HCT116 (cell line): ENCODE measurements at regions not wholly inside any gene's neighbourhood (a gene's known extent, or its start where the extent isn't known, plus 50 kb on each side); places are given as distances from the start of the nearest gene placed in this dataset.

Source experiments
- ATAC-seq: fragments of 200-7000 bp; cut with Tn5 transposase; 2 replicates; pipeline ENCODE4 v1.9.1; 2020; ENCODE audit warnings: mild to moderate bottlenecking, moderate library complexity
- BruUV-seq: library from RNA; stranded (reverse); fragments of 400-500 nt; replicated peaks from 2 replicates; lab custom pipeline; 2021; lab: Mats Ljungman, UMichigan
- CTCF ChIA-PET: fragments of 300-600 bp; sonication (Branson Sonifier 250); formaldehyde crosslinking; loops from one replicate; lab custom pipeline; 2021; ENCODE audit warnings: antibody characterized with exemption; lab: Charles Lee
- POLR2A ChIA-PET: fragments of 300-600, 350-600 bp; sonication (Branson Sonifier 250); formaldehyde crosslinking; loops from one replicate; lab custom pipeline; 2021; ENCODE audit warnings: antibody characterized with exemption; lab: Charles Lee
- RAD21 ChIA-PET, 2 experiments: fragments of 300-600 bp; sonication (Branson Sonifier 250); formaldehyde crosslinking; loops; one replicate each; lab custom pipeline; 2023; ENCODE audit warnings: low total read pairs in 2 of 2; ENCODE audit not compliant: uncharacterized antibody in 2 of 2, unreplicated experiment in 2 of 2, low non-redundant PET in 1 of 2; lab: Charles Lee
- DNase-seq: peaks from one replicate; pipeline ENCODE4 v3.0.0-alpha.2; 2010; ENCODE audit warnings: low read depth, low spot score
- H2AFZ ChIP-seq: fragments of 200-600 bp; shearing (Covaris generic), sonication (generic); 2 replicates; pipeline ENCODE4 v1.6.1; 2017; ENCODE audit warnings: low read depth, mixed run types, mixed read lengths, antibody characterized with exemption, low read length; ENCODE audit not compliant: poor library complexity, severe bottlenecking
- H3K27ac ChIP-seq: 2 replicates; pipeline ENCODE4 v1.5.1; 2012; ENCODE audit warnings: low read depth, low read length
- H3K27me3 ChIP-seq: fragments of 200-600 bp; sonication (generic); 2 replicates; pipeline ENCODE4 v1.6.1; 2016; ENCODE audit warnings: mixed run types, low read length, mixed read lengths; ENCODE audit not compliant: insufficient read depth
- H3K36me3 ChIP-seq, 2 experiments: fragments of 200-500 bp in 1 of 2; fragments of 200-600 bp in 1 of 2; sonication (Bioruptor generic) in 1 of 2; sonication (generic) in 1 of 2; 2 replicates each; pipeline versions ENCODE4 v1.5.1 to v1.6.1; 2014 to 2016; ENCODE audit warnings: low read length in 2 of 2, inconsistent platforms in 1 of 2, mixed read lengths in 1 of 2, mixed run types in 1 of 2; ENCODE audit not compliant: insufficient read depth in 2 of 2, control insufficient read depth in 1 of 2
- H3K4me1 ChIP-seq, 2 experiments: fragments of 200-600 bp in 1 of 2; sonication (generic) in 1 of 2; 2 replicates each; pipeline versions ENCODE4 v1.5.1 to v1.6.1; 2012 to 2017; ENCODE audit warnings: low read length in 2 of 2, inconsistent platforms in 1 of 2, mild to moderate bottlenecking in 1 of 2, mixed read lengths in 1 of 2, mixed run types in 1 of 2, moderate library complexity in 1 of 2; ENCODE audit not compliant: insufficient read depth in 2 of 2, control insufficient read depth in 1 of 2
- H3K4me2 ChIP-seq: fragments of 200-600 bp; sonication (generic); 2 replicates; pipeline ENCODE4 v1.6.1; 2017; ENCODE audit warnings: mixed run types, low read length, mixed read lengths
- H3K4me3 ChIP-seq, 2 experiments: fragments of 200-600 bp in 1 of 2; sonication (generic) in 1 of 2; replicated peaks in 1 of 2; 2 replicates each; pipeline ENCODE4 v1.5.1; 2011 to 2016; ENCODE audit warnings: low read length in 2 of 2, control low read depth in 1 of 2, low read depth in 1 of 2, mild to moderate bottlenecking in 1 of 2, mixed read lengths in 1 of 2, mixed run types in 1 of 2
- H3K79me2 ChIP-seq: fragments of 200-600 bp; sonication (generic); 2 replicates; pipeline ENCODE4 v1.6.1; 2017; ENCODE audit warnings: mild to moderate bottlenecking, mixed run types, low read length, moderate library complexity, mixed read lengths; ENCODE audit not compliant: insufficient read depth
- H3K9ac ChIP-seq: fragments of 200-600 bp; sonication (generic); 2 replicates; pipeline ENCODE4 v1.6.1; 2016; ENCODE audit warnings: low read length, mixed read lengths
- H3K9me2 ChIP-seq: fragments of 200-600 bp; sonication (generic), shearing (Covaris generic); 2 replicates; pipeline ENCODE4 v1.6.1; 2017; ENCODE audit warnings: mixed run types, mild to moderate bottlenecking, moderate library complexity; ENCODE audit not compliant: insufficient read depth
- H3K9me3 ChIP-seq, 2 experiments: fragments of 200-500 bp in 1 of 2; fragments of 200-600 bp in 1 of 2; sonication (Bioruptor generic) in 1 of 2; sonication (generic) in 1 of 2; 2 replicates each; pipeline ENCODE4 v1.6.1; 2014 to 2017; ENCODE audit warnings: low read length in 2 of 2, mixed read lengths in 2 of 2, inconsistent platforms in 1 of 2, low read depth in 1 of 2, mild to moderate bottlenecking in 1 of 2, mixed run types in 1 of 2, moderate library complexity in 1 of 2; ENCODE audit not compliant: control insufficient read depth in 1 of 2, insufficient read depth in 1 of 2
- H4K20me1 ChIP-seq: fragments of 200-600 bp; sonication (generic), shearing (Covaris generic); 2 replicates; pipeline ENCODE4 v1.6.1; 2017; ENCODE audit warnings: mixed run types, mild to moderate bottlenecking, moderate library complexity; ENCODE audit not compliant: insufficient read depth
- CBX3 ChIP-seq: IDR thresholded peaks from 2 replicates; pipeline ENCODE4 v1.6.1; 2012; ENCODE audit warnings: low read depth
- CEBPB ChIP-seq: IDR thresholded peaks from 2 replicates; pipeline ENCODE4 v1.6.1; 2012; ENCODE audit warnings: low read depth
- EGR1 ChIP-seq: IDR thresholded peaks from 2 replicates; pipeline ENCODE4 v1.6.1; 2012; ENCODE audit warnings: low read depth
- EZH2 ChIP-seq: fragments of 200-600 bp; sonication (generic); IDR thresholded peaks from 2 replicates; pipeline ENCODE4 v1.6.1; 2017; ENCODE audit warnings: antibody characterized with exemption, mixed run types
- EZH2phosphoT487 ChIP-seq: fragments of 200-600 bp; IDR thresholded peaks from 2 replicates; pipeline ENCODE4 v1.6.1; 2018; ENCODE audit warnings: antibody characterized with exemption, borderline replicate concordance
- FOSL1 ChIP-seq: IDR thresholded peaks from 2 replicates; pipeline ENCODE4 v1.6.1; 2012; ENCODE audit warnings: low read depth
- JUND ChIP-seq: IDR thresholded peaks from 2 replicates; pipeline ENCODE4 v1.6.1; 2012
- POLR2A ChIP-seq: IDR thresholded peaks from 2 replicates; pipeline ENCODE4 v1.7.0; 2011; ENCODE audit warnings: borderline replicate concordance; ENCODE audit not compliant: insufficient read depth, insufficient read length; ENCODE audit errors: extremely low read depth
- RAD21 ChIP-seq: IDR thresholded peaks from 2 replicates; pipeline ENCODE4 v1.6.1; 2012; ENCODE audit warnings: low read depth, mild to moderate bottlenecking
- SIN3A ChIP-seq: IDR thresholded peaks from 2 replicates; pipeline ENCODE4 v1.6.1; 2012; ENCODE audit warnings: low read depth
- SRF ChIP-seq: IDR thresholded peaks from 2 replicates; pipeline ENCODE4 v1.6.1; 2012; ENCODE audit warnings: low read depth
- TCF7L2 ChIP-seq: IDR thresholded peaks from 2 replicates; pipeline ENCODE4 v1.7.0; 2011; ENCODE audit warnings: borderline replicate concordance, inconsistent platforms; ENCODE audit not compliant: insufficient read depth, insufficient read length; ENCODE audit errors: extremely low read depth
- YY1 ChIP-seq: IDR thresholded peaks from 2 replicates; pipeline ENCODE4 v1.6.1; 2011; ENCODE audit warnings: low read length, low read depth, moderate library complexity, mild to moderate bottlenecking; ENCODE audit not compliant: insufficient replicate concordance; ENCODE audit errors: extremely low read depth
- ZBTB33 ChIP-seq: IDR thresholded peaks from 2 replicates; pipeline ENCODE4 v1.6.1; 2011; ENCODE audit warnings: mild to moderate bottlenecking, low read length, moderate library complexity; ENCODE audit not compliant: insufficient replicate concordance; ENCODE audit errors: extremely low read depth
- ZFX ChIP-seq: fragments of 450-650 bp; IDR thresholded peaks from 2 replicates; pipeline ENCODE4 v1.6.1; 2017
- ZNF274 ChIP-seq: fragments of 200-500 bp; sonication (Bioruptor generic); IDR thresholded peaks from 2 replicates; pipeline ENCODE4 v1.6.1; 2014; ENCODE audit warnings: mild to moderate bottlenecking, low read depth, low read length, inconsistent platforms
- intact Hi-C: fragments of 100-400 bp; cut with micrococcal nuclease; formaldehyde crosslinking; loops from 2 replicates; pipeline ENCODE4 v1.10.0; 2022
- TF ChIP-seq, protein P1 (sequence below): IDR thresholded peaks from 2 replicates; pipeline ENCODE4 v1.6.1; 2012; ENCODE audit warnings: low read depth
- TF ChIP-seq, protein P2 (sequence below): IDR thresholded peaks from 2 replicates; pipeline ENCODE4 v1.6.1; 2012
- TF ChIP-seq, protein P3 (sequence below): IDR thresholded peaks from 2 replicates; pipeline ENCODE4 v1.6.1; 2012

DNA sequence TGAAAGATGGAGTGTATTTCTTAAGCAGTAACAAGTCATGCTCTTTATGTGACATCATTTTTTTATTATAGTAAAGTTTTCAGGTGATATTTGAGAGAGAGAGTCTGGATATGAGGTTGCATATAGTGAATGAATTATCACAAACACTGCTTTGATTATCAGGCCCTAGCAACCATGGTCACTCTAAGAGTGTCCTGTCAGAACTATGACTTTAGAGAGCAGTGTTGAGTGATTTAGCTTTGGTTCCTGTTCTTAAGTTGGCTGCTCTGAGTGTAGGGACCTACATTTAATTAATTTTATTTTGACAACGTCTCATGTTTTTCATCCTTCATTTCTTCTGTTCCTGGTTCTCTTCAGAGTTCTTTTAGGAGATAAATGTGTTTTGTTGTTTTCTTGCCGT, 275.5 kb downstream of the KCNJ3 start:
- CTCF ChIA-PET, result no interaction called here

More for the DNA sequence above, 275.5 kb downstream of the KCNJ3 start:
- ChIA-PET RAD21 (no interaction called here), POLR2A (no interaction called here)
- no TSS peak for BruUV-seq
- H3K9me2 ChIP-seq, result no peaks in the 10 kb centered on the region
- no peaks in the 10 kb centered on the region for H3K36me3 ChIP-seq
- TF ChIP-seq, protein P1, sequence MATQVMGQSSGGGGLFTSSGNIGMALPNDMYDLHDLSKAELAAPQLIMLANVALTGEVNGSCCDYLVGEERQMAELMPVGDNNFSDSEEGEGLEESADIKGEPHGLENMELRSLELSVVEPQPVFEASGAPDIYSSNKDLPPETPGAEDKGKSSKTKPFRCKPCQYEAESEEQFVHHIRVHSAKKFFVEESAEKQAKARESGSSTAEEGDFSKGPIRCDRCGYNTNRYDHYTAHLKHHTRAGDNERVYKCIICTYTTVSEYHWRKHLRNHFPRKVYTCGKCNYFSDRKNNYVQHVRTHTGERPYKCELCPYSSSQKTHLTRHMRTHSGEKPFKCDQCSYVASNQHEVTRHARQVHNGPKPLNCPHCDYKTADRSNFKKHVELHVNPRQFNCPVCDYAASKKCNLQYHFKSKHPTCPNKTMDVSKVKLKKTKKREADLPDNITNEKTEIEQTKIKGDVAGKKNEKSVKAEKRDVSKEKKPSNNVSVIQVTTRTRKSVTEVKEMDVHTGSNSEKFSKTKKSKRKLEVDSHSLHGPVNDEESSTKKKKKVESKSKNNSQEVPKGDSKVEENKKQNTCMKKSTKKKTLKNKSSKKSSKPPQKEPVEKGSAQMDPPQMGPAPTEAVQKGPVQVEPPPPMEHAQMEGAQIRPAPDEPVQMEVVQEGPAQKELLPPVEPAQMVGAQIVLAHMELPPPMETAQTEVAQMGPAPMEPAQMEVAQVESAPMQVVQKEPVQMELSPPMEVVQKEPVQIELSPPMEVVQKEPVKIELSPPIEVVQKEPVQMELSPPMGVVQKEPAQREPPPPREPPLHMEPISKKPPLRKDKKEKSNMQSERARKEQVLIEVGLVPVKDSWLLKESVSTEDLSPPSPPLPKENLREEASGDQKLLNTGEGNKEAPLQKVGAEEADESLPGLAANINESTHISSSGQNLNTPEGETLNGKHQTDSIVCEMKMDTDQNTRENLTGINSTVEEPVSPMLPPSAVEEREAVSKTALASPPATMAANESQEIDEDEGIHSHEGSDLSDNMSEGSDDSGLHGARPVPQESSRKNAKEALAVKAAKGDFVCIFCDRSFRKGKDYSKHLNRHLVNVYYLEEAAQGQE, result no peak
- TF ChIP-seq, protein P2, sequence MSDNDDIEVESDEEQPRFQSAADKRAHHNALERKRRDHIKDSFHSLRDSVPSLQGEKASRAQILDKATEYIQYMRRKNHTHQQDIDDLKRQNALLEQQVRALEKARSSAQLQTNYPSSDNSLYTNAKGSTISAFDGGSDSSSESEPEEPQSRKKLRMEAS, result no peak
- TF ChIP-seq RAD21 (no peak), CEBPB (no peak), EGR1 (no peak), YY1 (no peak), SRF (no peak), JUND (no peak), ZBTB33 (no peak), ZFX (no peak), SIN3A (no peak), EZH2 (no peak), EZH2phosphoT487 (no peak), CBX3 (no peak), FOSL1 (no peak), TCF7L2 (no peak), ZNF274 (no peak), POLR2A (no peak)
- TF ChIP-seq, protein P3, sequence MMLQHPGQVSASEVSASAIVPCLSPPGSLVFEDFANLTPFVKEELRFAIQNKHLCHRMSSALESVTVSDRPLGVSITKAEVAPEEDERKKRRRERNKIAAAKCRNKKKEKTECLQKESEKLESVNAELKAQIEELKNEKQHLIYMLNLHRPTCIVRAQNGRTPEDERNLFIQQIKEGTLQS, result no peak
- no peaks in the 10 kb centered on the region for H4K20me1 ChIP-seq
- no peaks in the 10 kb centered on the region for H3K79me2 ChIP-seq
- no peak overlapping the region for H3K4me2 ChIP-seq
- H2AFZ ChIP-seq, result no peak overlapping the region
- no peaks in the 10 kb centered on the region for H3K4me1 ChIP-seq
- H3K9ac ChIP-seq, result no peak overlapping the region
- ATAC-seq (no peak), DNase-seq (no peak)
- no peaks in the 10 kb centered on the region for H3K27me3 ChIP-seq
- intact Hi-C loops, result no loop called here
- H3K27ac ChIP-seq, result no peak overlapping the region
- no peak overlapping the region for H3K4me3 ChIP-seq
- no peaks in the 10 kb centered on the region for H3K9me3 ChIP-seq
